Muscle of leg (tissue), 3 donors: ENCODE measurements at regions not wholly inside any gene's neighbourhood (a gene's known extent, or its start where the extent isn't known, plus 50 kb on each side); places are given as distances from the start of the nearest gene placed in this dataset.
"Not testable (repeated sequence)": the region's sequence is repeated elsewhere in the genome, so short reads cannot be mapped to it uniquely, and the experiment has no call there.

ENCODE experiments used
- DNase-seq: peaks from one replicate; pipeline ENCODE4 v3.0.0; 2013
- H3K27ac ChIP-seq: one replicate; pipeline ENCODE4 v1.5.1; 2013; ENCODE audit warnings: mild to moderate bottlenecking, low read length, control low read depth
- H3K27me3 ChIP-seq: one replicate; pipeline ENCODE4 v1.6.1; 2013; ENCODE audit warnings: low read length; ENCODE audit not compliant: control insufficient read depth, insufficient read depth
- H3K36me3 ChIP-seq: one replicate; pipeline ENCODE4 v1.6.1; 2013; ENCODE audit warnings: low read length; ENCODE audit not compliant: control insufficient read depth, insufficient read depth
- H3K4me1 ChIP-seq: one replicate; pipeline ENCODE4 v1.6.1; 2013; ENCODE audit warnings: low read length; ENCODE audit not compliant: control insufficient read depth, insufficient read depth
- H3K4me3 ChIP-seq: one replicate; pipeline ENCODE4 v1.5.1; 2013; ENCODE audit warnings: low read length, control low read depth
- H3K9me3 ChIP-seq: replicated peaks from 2 replicates; pipeline ENCODE4 v1.6.1; 2013; ENCODE audit warnings: low read depth, low read length; ENCODE audit not compliant: control insufficient read depth
- WGBS: methylation state at CpG from one replicate; pipeline ENCODE4 v1.1.5; 2013; ENCODE audit warnings: missing lambda C conversion rate; ENCODE audit not compliant: insufficient coverage; 5-methylcytosine and 5-hydroxymethylcytosine counted together

GRCh38 chrX:25503826-25504225 lies 488.1 kb upstream of the ARX start:
- no peaks in the 10 kb centered on the region for H3K9me3 ChIP-seq
- no peak overlapping the region for H3K27ac ChIP-seq
- DNase-seq: no peak
- H3K36me3 ChIP-seq: no peaks in the 10 kb centered on the region
- no peaks in the 10 kb centered on the region for H3K27me3 ChIP-seq
- H3K4me3 ChIP-seq: no peak overlapping the region
- no peaks in the 10 kb centered on the region for H3K4me1 ChIP-seq
- no CpG with 5 or more reads among the region's 3 CpGs for WGBS

GRCh38 chrX:25507801-25508200 lies 492.0 kb upstream of the ARX start:
- Histone ChIP-seq H3K27ac (no peak overlapping the region), H3K9me3 (no peaks in the 10 kb centered on the region), H3K27me3 (no peaks in the 10 kb centered on the region), H3K4me3 (no peak overlapping the region), H3K4me1 (no peaks in the 10 kb centered on the region), H3K36me3 (no peaks in the 10 kb centered on the region)
- WGBS: 29% methylated on average over 1 of the region's 2 CpGs
- peak; percentile 62 for DNase-seq

DNA sequence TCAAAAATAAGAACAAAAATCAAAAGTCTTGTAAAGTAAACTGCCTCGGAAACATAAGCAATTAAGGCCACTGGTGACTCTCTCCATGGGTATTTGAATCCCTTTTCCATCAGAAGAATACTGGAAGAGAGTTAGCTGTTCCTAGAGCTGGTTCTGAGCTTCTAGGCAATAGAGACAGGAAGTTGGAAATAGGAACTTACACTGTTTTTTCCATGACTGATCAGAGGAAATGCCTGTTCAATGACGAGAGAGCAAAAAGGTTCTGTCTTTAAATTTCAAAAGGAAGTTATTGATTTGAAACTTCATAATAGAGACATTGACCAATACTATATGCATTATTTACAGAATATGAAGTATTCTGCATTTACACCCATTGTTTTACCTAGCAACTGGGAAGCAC lies 503.5 kb upstream of the ARX start:
- peak; percentile 49 for DNase-seq

DNA sequence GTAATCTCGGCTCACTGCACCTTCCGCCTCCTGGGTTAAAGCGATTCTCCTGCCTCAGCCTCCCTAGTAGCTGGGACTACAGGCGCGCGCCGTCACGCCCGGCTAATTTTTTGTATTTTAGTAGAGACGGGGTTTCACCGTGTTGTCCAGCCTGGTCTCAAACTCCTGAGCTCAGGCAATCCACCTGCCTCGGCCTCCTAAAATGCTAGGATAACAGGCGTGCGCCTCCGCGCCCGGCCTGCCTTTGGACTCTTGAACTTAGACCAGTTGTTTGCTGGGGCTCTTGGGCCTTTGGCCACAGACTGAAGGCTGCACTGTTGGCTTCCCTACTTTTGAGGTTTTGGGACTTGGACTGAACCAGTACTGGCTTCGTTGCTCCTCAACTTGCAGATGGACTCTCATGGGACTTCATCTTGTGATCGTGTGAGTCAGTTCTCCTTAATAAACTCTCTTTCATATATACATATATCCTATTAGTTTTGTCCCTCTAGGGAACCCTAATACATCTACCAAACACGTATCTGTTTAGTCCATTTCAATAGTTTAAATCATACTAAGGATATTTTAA lies 506.8 kb upstream of the ARX start:
- WGBS: 74% methylated on average over 18 of the region's 20 CpGs
- not testable (repeated sequence) for H3K4me3 ChIP-seq, H3K27me3 ChIP-seq, H3K27ac ChIP-seq, H3K36me3 ChIP-seq, H3K4me1 ChIP-seq, H3K9me3 ChIP-seq
- DNase-seq: peak; percentile 83

More for the DNA sequence above, 503.5 kb upstream of the ARX start:
- Histone ChIP-seq H3K27me3 (peaks cover 2% of the 10 kb centered on the region), H3K4me3 (no peak overlapping the region), H3K36me3 (no peaks in the 10 kb centered on the region), H3K9me3 (no peaks in the 10 kb centered on the region), H3K27ac (no peak overlapping the region), H3K4me1 (peaks cover 2% of the 10 kb centered on the region)
- WGBS: no CpG with 5 or more reads among the region's 2 CpGs

- no peak overlapping the region for H3K4me3 ChIP-seq
- H3K4me1 ChIP-seq: peaks cover 2% of the 10 kb centered on the region
- peaks cover 2% of the 10 kb centered on the region for H3K27me3 ChIP-seq
- 24% methylated on average over 4 of the region's 7 CpGs for WGBS
- no peaks in the 10 kb centered on the region for H3K9me3 ChIP-seq
- peak; percentile 87 for DNase-seq
- no peaks in the 10 kb centered on the region for H3K36me3 ChIP-seq
- H3K27ac ChIP-seq: peak overlapping the region; percentile 61
Observed at GRCh38 chrX:25523574-25524540, 508.1 kb upstream of the ARX start.

DNA sequence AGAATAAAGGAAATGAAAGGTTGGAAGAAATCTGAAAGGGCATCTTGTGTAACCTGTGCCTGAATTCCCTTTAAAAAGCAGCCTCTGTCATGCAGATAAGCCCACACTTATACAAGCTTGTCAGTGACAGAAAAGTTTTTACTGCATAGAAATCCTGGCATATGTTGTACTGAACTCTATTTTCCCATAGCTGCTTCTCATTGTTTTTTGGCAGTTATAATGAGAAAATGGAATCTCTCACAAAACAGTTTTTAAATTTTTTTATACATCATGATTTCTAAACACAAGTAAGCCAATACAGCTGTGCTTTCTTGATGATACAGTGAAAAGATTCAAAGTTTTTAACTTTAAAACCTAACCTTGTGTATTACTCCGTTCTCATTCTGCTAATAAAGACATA lies 511.4 kb upstream of the ARX start:
- DNase-seq: peak; percentile 69

DNA sequence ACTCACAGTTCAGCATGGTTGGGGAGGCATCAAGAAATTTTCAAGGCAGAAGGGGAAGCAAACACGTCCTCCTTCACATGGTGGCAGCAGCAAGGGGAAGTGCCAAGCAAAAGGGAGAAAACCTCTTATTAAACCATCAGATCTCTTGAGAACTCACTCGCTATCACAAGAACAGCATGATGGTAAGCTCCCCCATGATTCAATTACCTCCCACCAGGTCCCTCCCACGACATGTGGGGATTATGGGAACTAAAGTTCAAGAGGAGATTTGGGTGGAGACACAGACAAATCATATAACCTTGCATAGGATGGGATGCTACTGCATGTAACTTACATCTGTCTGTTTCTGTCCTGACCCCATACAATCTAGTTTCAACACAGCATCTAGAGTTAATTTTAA lies 511.8 kb upstream of the ARX start:
- Histone ChIP-seq H3K4me3 (no peak overlapping the region), H3K36me3 (no peaks in the 10 kb centered on the region), H3K27ac (peak overlapping the region; percentile 62), H3K27me3 (peaks cover 2% of the 10 kb centered on the region), H3K9me3 (no peaks in the 10 kb centered on the region), H3K4me1 (peaks cover 2% of the 10 kb centered on the region)
- DNase-seq: peak; percentile 4
- no CpG with 5 or more reads among the region's 3 CpGs for WGBS

More for the DNA sequence above, 511.4 kb upstream of the ARX start:
- WGBS: no CpG with 5 or more reads among the region's 1 CpG
- peaks cover 2% of the 10 kb centered on the region for H3K4me1 ChIP-seq
- H3K36me3 ChIP-seq: no peaks in the 10 kb centered on the region
- peaks cover 2% of the 10 kb centered on the region for H3K27me3 ChIP-seq
- H3K9me3 ChIP-seq: no peaks in the 10 kb centered on the region
- H3K27ac ChIP-seq: peak overlapping the region; percentile 62
- H3K4me3 ChIP-seq: no peak overlapping the region

GRCh38 chrX:25531096-25531495 lies 515.3 kb upstream of the ARX start:
- no peaks in the 10 kb centered on the region for H3K36me3 ChIP-seq
- no peak for DNase-seq
- H3K4me1 ChIP-seq: no peaks in the 10 kb centered on the region
- no peaks in the 10 kb centered on the region for H3K27me3 ChIP-seq
- H3K27ac ChIP-seq: no peak overlapping the region
- no peak overlapping the region for H3K4me3 ChIP-seq
- WGBS: no CpG with 5 or more reads among the region's 1 CpG
- H3K9me3 ChIP-seq: no peaks in the 10 kb centered on the region

- Histone ChIP-seq H3K27me3 (no peaks in the 10 kb centered on the region), H3K4me3 (no peak overlapping the region), H3K36me3 (no peaks in the 10 kb centered on the region), H3K27ac (no peak overlapping the region), H3K4me1 (no peaks in the 10 kb centered on the region), H3K9me3 (no peaks in the 10 kb centered on the region)
- DNase-seq: no peak
- no CpG with 5 or more reads among the region's 1 CpG for WGBS
Observed at GRCh38 chrX:25534091-25534490, 518.3 kb upstream of the ARX start.

DNA sequence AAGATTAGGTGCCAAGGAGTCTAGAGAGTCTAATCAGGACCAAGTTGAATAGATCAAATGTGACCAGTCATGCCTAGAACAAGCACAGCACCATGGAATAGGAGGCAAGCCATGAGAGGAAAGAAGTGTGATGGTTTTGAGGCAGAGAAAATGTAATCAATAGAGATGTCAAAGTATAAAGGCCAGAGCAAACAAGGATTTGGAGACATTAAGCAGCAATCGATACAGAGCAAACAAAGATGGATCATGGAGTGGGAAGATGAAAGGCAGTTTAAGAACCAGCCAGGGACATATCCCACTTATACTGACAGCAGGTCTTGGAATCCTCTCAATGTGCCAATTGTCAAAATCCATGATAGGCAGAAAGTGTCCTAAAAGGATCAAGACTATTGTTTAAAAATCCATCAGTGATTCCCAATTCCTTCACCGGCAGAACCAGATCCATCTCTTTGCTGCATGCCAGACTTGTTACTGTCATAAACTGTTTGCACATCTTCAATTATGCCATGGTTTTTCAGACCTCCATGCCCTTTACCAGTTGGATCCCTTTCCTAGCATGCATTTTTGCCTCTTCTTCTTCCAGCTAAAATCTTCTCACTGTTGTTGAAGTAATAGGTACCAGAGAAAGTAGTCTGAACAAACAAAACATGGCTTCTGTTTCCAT lies 520.7 kb upstream of the ARX start:
- no peak for DNase-seq
- Histone ChIP-seq H3K27ac (no peak overlapping the region), H3K27me3 (no peaks in the 10 kb centered on the region), H3K36me3 (no peaks in the 10 kb centered on the region), H3K9me3 (no peaks in the 10 kb centered on the region), H3K4me3 (no peak overlapping the region), H3K4me1 (no peaks in the 10 kb centered on the region)
- no CpG with 5 or more reads among the region's 2 CpGs for whole genome bisulfite sequencing
